CD14-positive monocyte (primary cell): ENCODE measurements at regions not wholly inside any gene's neighbourhood (a gene's known extent, or its start where the extent isn't known, plus 50 kb on each side); places are given as distances from the start of the nearest gene placed in this dataset.

Experiments used
- DNase-seq, 3 donors: peaks; one replicate each; pipeline ENCODE4 v3.0.0-alpha.2; 2011 to 2022
- H2AFZ ChIP-seq: 2 replicates; pipeline ENCODE4 v1.6.0; 2012; ENCODE audit warnings: mild to moderate bottlenecking, low read depth, low read length, inconsistent platforms; ENCODE audit not compliant: insufficient read depth, poor library complexity, severe bottlenecking
- H3K27ac ChIP-seq, 2 donors: 1 replicate in 1 of 2; 2 replicates in 1 of 2; pipeline ENCODE4 v1.5.1; 2012 to 2013; ENCODE audit warnings: low read length in 2 of 2, control low read depth in 1 of 2, inconsistent platforms in 1 of 2, low read depth in 1 of 2, mild to moderate bottlenecking in 1 of 2
- H3K27me3 ChIP-seq, 2 donors: one replicate each; pipeline versions ENCODE4 v1.6.0 to v1.6.1; 2011 to 2013; ENCODE audit warnings: low read length in 2 of 2; ENCODE audit not compliant: control insufficient read depth in 2 of 2, insufficient read depth in 2 of 2
- H3K36me3 ChIP-seq, 2 donors: replicated peaks in 1 of 2; 1 replicate in 1 of 2; 2 replicates in 1 of 2; pipeline versions ENCODE4 v1.5.1 to v1.6.1; 2012 to 2013; ENCODE audit warnings: low read length in 2 of 2, control low read depth in 1 of 2, inconsistent platforms in 1 of 2, mild to moderate bottlenecking in 1 of 2; ENCODE audit not compliant: insufficient read depth in 2 of 2, control insufficient read depth in 1 of 2
- H3K4me1 ChIP-seq, 2 donors: 1 replicate in 1 of 2; 2 replicates in 1 of 2; pipeline versions ENCODE4 v1.5.1 to v1.6.1; 2012 to 2013; ENCODE audit warnings: low read length in 2 of 2, control low read depth in 1 of 2, inconsistent platforms in 1 of 2, mild to moderate bottlenecking in 1 of 2, moderate library complexity in 1 of 2; ENCODE audit not compliant: insufficient read depth in 2 of 2, control insufficient read depth in 1 of 2
- H3K4me2 ChIP-seq: replicated peaks from 2 replicates; pipeline ENCODE3; 2012; ENCODE audit warnings: low read length, moderate library complexity, mild to moderate bottlenecking; ENCODE audit not compliant: poor library complexity, severe bottlenecking; ENCODE audit errors: extremely low read depth
- H3K4me3 ChIP-seq, 3 experiments: fragments of 200-600 bp in 1 of 3; sonication (generic) in 1 of 3; replicated peaks in 1 of 3; 1 replicate in 2 of 3; 2 replicates in 1 of 3; pipeline ENCODE4 v1.5.1; 2011 to 2013; ENCODE audit warnings: low read length in 3 of 3, mild to moderate bottlenecking in 3 of 3, control low read depth in 2 of 3, low read depth in 2 of 3, inconsistent platforms in 1 of 3, moderate library complexity in 1 of 3
- H3K79me2 ChIP-seq: 2 replicates; pipeline ENCODE4 v1.6.0; 2012; ENCODE audit warnings: mild to moderate bottlenecking, control low read depth, inconsistent platforms, low read length, moderate library complexity; ENCODE audit not compliant: insufficient read depth
- H3K9ac ChIP-seq: 2 replicates; pipeline ENCODE4 v1.6.0; 2017; ENCODE audit warnings: low read length, mild to moderate bottlenecking; ENCODE audit not compliant: insufficient read depth, poor library complexity, severe bottlenecking
- H3K9me3 ChIP-seq, 2 donors: replicated peaks in 1 of 2; 1 replicate in 1 of 2; 2 replicates in 1 of 2; pipeline versions ENCODE4 v1.5.1 to v1.6.1; 2012 to 2013; ENCODE audit warnings: low read length in 2 of 2, control low read depth in 1 of 2; ENCODE audit not compliant: control insufficient read depth in 1 of 2, insufficient read depth in 1 of 2
- H4K20me1 ChIP-seq: 2 replicates; pipeline ENCODE4 v1.6.0; 2012; ENCODE audit warnings: mild to moderate bottlenecking, low read length, control low read depth, moderate library complexity; ENCODE audit not compliant: insufficient read depth
- H3K27ac Mint-ChIP-seq, 7 donors: one replicate each; pipeline ENCODE4 v1.8.0; 2020; ENCODE audit warnings: mild to moderate bottlenecking in 7 of 7, mixed read lengths in 7 of 7, moderate library complexity in 6 of 7, inconsistent platforms in 2 of 7
- H3K27me3 Mint-ChIP-seq, 3 donors: one replicate each; pipeline ENCODE4 v1.8.0; 2021 to 2022; ENCODE audit warnings: low read depth in 3 of 3, mild to moderate bottlenecking in 3 of 3, mixed read lengths in 3 of 3, moderate library complexity in 3 of 3, inconsistent platforms in 1 of 3
- H3K36me3 Mint-ChIP-seq, 2 donors: one replicate each; pipeline ENCODE4 v1.8.0; 2020; ENCODE audit warnings: mixed read lengths in 2 of 2, inconsistent platforms in 1 of 2, mild to moderate bottlenecking in 1 of 2
- H3K4me1 Mint-ChIP-seq: one replicate; pipeline ENCODE4 v1.8.0; 2020; ENCODE audit warnings: mild to moderate bottlenecking, mixed read lengths
- H3K4me3 Mint-ChIP-seq, 2 donors: one replicate each; pipeline ENCODE4 v1.8.0; 2020; ENCODE audit warnings: mild to moderate bottlenecking in 2 of 2, mixed read lengths in 2 of 2, moderate library complexity in 1 of 2
- H3K9me3 Mint-ChIP-seq, 7 donors: one replicate each; pipeline ENCODE4 v1.8.0; 2020 to 2022; ENCODE audit warnings: mixed read lengths in 7 of 7, mild to moderate bottlenecking in 6 of 7, moderate library complexity in 6 of 7, inconsistent platforms in 2 of 7
- WGBS: methylation state at CpG from one replicate; pipeline ENCODE4 v1.1.5; 2013; ENCODE audit warnings: missing lambda C conversion rate; ENCODE audit not compliant: insufficient coverage; 5-methylcytosine and 5-hydroxymethylcytosine counted together
- intact Hi-C, 2 donors: fragments of 100-400 bp; cut with micrococcal nuclease; formaldehyde crosslinking; loops; one replicate each; pipeline versions ENCODE4 v1.15.0 to v1.15.1; 2023
- TF ChIP-seq, protein P1 (sequence below): fragments of 200-600 bp; IDR thresholded peaks from one replicate; pipeline ENCODE4 v1.8.0; 2022; ENCODE audit warnings: antibody characterized with exemption, mild to moderate bottlenecking

DNA sequence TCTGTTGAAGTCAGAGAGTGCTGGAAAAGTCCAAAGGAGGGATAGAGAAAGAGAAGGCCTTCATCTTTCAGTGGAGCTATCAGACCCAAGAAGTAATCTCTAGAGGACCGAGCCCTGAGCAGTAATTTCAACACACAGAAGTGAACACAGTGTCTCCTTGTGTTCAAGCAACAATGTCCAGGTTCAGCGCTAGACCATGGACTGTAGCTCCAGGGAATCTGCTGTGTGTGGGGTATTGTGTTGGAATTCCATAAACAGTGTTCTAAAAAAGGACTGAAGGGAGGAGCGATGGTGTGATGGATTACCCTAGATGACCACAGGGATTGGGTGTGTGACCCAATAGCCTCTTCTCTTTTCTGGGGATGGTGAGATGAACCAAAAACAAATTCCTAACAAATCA lies 165.9 kb downstream of the BLID start:
- no peak overlapping the region for H3K4me3 Mint-ChIP-seq

DNA sequence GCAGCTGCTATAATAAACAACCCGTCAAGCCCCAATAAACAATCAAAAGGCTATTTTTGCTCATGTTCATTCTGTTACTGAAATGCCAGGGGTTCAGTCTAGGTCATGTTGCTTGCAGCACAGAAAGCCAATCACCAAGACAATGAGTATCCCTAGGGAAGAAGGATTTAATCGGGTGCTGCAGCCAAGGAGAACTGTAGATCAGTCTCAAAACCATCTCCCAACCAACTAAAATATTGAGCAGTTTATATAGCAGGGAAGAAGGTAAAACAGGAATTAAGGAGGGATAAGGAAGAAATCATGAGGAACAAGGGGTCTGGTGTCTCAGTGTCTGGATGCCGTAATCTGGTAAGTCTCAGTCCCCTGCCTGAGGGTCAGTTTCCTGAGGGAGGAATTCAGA lies 169.5 kb downstream of the BLID start:
- Histone ChIP-seq H3K4me1 (peaks cover 14 to 18% of the 10 kb centered on the region in 2 donors), H3K27me3 (no peaks in the 10 kb centered on the region), H3K9ac (no peak overlapping the region), H3K27ac (no peak overlapping the region), H3K4me2 (no peak overlapping the region), H3K79me2 (no peaks in the 10 kb centered on the region), H3K4me3 (no peak overlapping the region), H3K9me3 (peaks cover 6 to 12% of the 10 kb centered on the region in 2 donors), H3K36me3 (no peaks in the 10 kb centered on the region), H4K20me1 (no peaks in the 10 kb centered on the region), H2AFZ (no peak overlapping the region)
- peaks cover 4 to 18% (median 12%) of the 10 kb centered on the region in 7 donors for H3K9me3 Mint-ChIP-seq
- H3K4me1 Mint-ChIP-seq = peaks cover 18% of the 10 kb centered on the region
- H3K27ac Mint-ChIP-seq = no peak overlapping the region
- intact Hi-C loops = no loop called here
- DNase-seq = no peak
- 80% methylated on average over 1 of the region's 3 CpGs for WGBS
- TF ChIP-seq, protein P1, sequence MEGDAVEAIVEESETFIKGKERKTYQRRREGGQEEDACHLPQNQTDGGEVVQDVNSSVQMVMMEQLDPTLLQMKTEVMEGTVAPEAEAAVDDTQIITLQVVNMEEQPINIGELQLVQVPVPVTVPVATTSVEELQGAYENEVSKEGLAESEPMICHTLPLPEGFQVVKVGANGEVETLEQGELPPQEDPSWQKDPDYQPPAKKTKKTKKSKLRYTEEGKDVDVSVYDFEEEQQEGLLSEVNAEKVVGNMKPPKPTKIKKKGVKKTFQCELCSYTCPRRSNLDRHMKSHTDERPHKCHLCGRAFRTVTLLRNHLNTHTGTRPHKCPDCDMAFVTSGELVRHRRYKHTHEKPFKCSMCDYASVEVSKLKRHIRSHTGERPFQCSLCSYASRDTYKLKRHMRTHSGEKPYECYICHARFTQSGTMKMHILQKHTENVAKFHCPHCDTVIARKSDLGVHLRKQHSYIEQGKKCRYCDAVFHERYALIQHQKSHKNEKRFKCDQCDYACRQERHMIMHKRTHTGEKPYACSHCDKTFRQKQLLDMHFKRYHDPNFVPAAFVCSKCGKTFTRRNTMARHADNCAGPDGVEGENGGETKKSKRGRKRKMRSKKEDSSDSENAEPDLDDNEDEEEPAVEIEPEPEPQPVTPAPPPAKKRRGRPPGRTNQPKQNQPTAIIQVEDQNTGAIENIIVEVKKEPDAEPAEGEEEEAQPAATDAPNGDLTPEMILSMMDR = no peak
- H3K4me3 Mint-ChIP-seq = no peak overlapping the region
- H3K36me3 Mint-ChIP-seq = peaks cover 0 to 3% of the 10 kb centered on the region in 2 donors
- no peaks in the 10 kb centered on the region for H3K27me3 Mint-ChIP-seq

More for the DNA sequence above, 165.9 kb downstream of the BLID start:
- WGBS = 100% methylated on average over 2 of the region's 3 CpGs
- Histone ChIP-seq H2AFZ (no peak overlapping the region), H4K20me1 (no peaks in the 10 kb centered on the region), H3K79me2 (no peaks in the 10 kb centered on the region), H3K9ac (no peak overlapping the region), H3K9me3 (peaks cover 5 to 6% of the 10 kb centered on the region in 2 donors), H3K4me2 (no peak overlapping the region), H3K4me1 (peaks cover 4 to 5% of the 10 kb centered on the region in 2 donors), H3K4me3 (no peak overlapping the region), H3K27me3 (peaks cover 2% of the 10 kb centered on the region in 2 donors), H3K27ac (no peak overlapping the region), H3K36me3 (no peaks in the 10 kb centered on the region)
- Mint-ChIP-seq H3K4me1 (peaks cover 5% of the 10 kb centered on the region), H3K9me3 (peaks cover 4 to 10% (median 8%) of the 10 kb centered on the region in 7 donors), H3K36me3 (peaks cover 0 to 3% of the 10 kb centered on the region in 2 donors), H3K27ac (no peak overlapping the region), H3K27me3 (peaks cover 2 to 5% (median 3%) of the 10 kb centered on the region in 3 donors)
- intact Hi-C loops = no loop called here
- TF ChIP-seq, protein P1 = no peak
- no peak for DNase-seq
